Mesothelial cell of epicardium (in vitro differentiated cells): ENCODE measurements at regions not wholly inside any gene's neighbourhood (a gene's known extent, or its start where the extent isn't known, plus 50 kb on each side); places are given as distances from the start of the nearest gene placed in this dataset.
"Not testable (repeated sequence)": the region's sequence is repeated elsewhere in the genome, so short reads cannot be mapped to it uniquely, and the experiment has no call there.

Experiments
- DNase-seq, 2 experiments: peaks; one replicate each; pipeline ENCODE4 v3.0.0; 2021; ENCODE audit warnings: low spot score in 2 of 2; ENCODE audit not compliant: unreplicated experiment in 2 of 2
- H3K27ac Mint-ChIP-seq: 2 replicates; pipeline ENCODE4 v1.8.0; 2021; ENCODE audit warnings: mixed read lengths
- H3K27me3 Mint-ChIP-seq: 2 replicates; pipeline ENCODE4 v1.8.0; 2021; ENCODE audit warnings: low read depth, mixed read lengths
- H3K36me3 Mint-ChIP-seq: 2 replicates; pipeline ENCODE4 v1.8.0; 2021; ENCODE audit warnings: mixed read lengths
- H3K4me1 Mint-ChIP-seq: 2 replicates; pipeline ENCODE4 v1.8.0; 2021; ENCODE audit warnings: mixed read lengths
- H3K4me3 Mint-ChIP-seq: 2 replicates; pipeline ENCODE4 v1.8.0; 2021; ENCODE audit warnings: mild to moderate bottlenecking, moderate library complexity, mixed read lengths
- H3K9me3 Mint-ChIP-seq: 2 replicates; pipeline ENCODE4 v1.8.0; 2021; ENCODE audit warnings: mixed read lengths
- TF ChIP-seq, protein P1 (sequence below): fragments of 200-600 bp; sonication (generic); IDR thresholded peaks from one replicate; pipeline ENCODE4 v1.5.0; 2021; ENCODE audit warnings: antibody characterized with exemption; ENCODE audit not compliant: unreplicated experiment

GRCh38 chr2:34239511-34239910 lies 640.4 kb upstream of the FAM98A start:
- Mint-ChIP-seq H3K4me3 (no peak overlapping the region), H3K9me3 (peaks cover 14% of the 10 kb centered on the region), H3K36me3 (no peaks in the 10 kb centered on the region), H3K4me1 (no peaks in the 10 kb centered on the region), H3K27me3 (no peaks in the 10 kb centered on the region), H3K27ac (no peak overlapping the region)
- DNase-seq: no peak
- TF ChIP-seq, protein P1, sequence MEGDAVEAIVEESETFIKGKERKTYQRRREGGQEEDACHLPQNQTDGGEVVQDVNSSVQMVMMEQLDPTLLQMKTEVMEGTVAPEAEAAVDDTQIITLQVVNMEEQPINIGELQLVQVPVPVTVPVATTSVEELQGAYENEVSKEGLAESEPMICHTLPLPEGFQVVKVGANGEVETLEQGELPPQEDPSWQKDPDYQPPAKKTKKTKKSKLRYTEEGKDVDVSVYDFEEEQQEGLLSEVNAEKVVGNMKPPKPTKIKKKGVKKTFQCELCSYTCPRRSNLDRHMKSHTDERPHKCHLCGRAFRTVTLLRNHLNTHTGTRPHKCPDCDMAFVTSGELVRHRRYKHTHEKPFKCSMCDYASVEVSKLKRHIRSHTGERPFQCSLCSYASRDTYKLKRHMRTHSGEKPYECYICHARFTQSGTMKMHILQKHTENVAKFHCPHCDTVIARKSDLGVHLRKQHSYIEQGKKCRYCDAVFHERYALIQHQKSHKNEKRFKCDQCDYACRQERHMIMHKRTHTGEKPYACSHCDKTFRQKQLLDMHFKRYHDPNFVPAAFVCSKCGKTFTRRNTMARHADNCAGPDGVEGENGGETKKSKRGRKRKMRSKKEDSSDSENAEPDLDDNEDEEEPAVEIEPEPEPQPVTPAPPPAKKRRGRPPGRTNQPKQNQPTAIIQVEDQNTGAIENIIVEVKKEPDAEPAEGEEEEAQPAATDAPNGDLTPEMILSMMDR: no peak

- Mint-ChIP-seq H3K9me3 (peaks cover 14% of the 10 kb centered on the region), H3K4me3 (no peak overlapping the region), H3K27me3 (no peaks in the 10 kb centered on the region), H3K36me3 (no peaks in the 10 kb centered on the region), H3K27ac (no peak overlapping the region), H3K4me1 (peaks cover 2% of the 10 kb centered on the region)
- TF ChIP-seq, protein P1: no peak
- DNase-seq: no peak
These were observed 635.7 kb upstream of the FAM98A start for GRCh38 chr2:34234823-34235222.

GRCh38 chr2:34229998-34230397 lies 630.9 kb upstream of the FAM98A start:
- DNase-seq: no peak
- Mint-ChIP-seq H3K4me3 (no peak overlapping the region), H3K9me3 (no peaks in the 10 kb centered on the region), H3K27me3 (no peaks in the 10 kb centered on the region), H3K36me3 (no peaks in the 10 kb centered on the region), H3K27ac (no peak overlapping the region), H3K4me1 (peaks cover 2% of the 10 kb centered on the region)
- TF ChIP-seq, protein P1: no peak

GRCh38 chr2:34215174-34215573 lies 616.1 kb upstream of the FAM98A start:
- TF ChIP-seq, protein P1: no peak
- peaks cover 26% of the 10 kb centered on the region for H3K9me3 Mint-ChIP-seq
- H3K36me3 Mint-ChIP-seq: no peaks in the 10 kb centered on the region
- H3K4me3 Mint-ChIP-seq: no peak overlapping the region
- no peak overlapping the region for H3K27ac Mint-ChIP-seq
- DNase-seq: no peak
- H3K27me3 Mint-ChIP-seq: peaks cover 10% of the 10 kb centered on the region
- H3K4me1 Mint-ChIP-seq: no peaks in the 10 kb centered on the region

GRCh38 chr2:34210382-34210781 lies 611.3 kb upstream of the FAM98A start:
- H3K4me1 Mint-ChIP-seq, H3K4me3 Mint-ChIP-seq, H3K27me3 Mint-ChIP-seq, DNase-seq, H3K27ac Mint-ChIP-seq, H3K36me3 Mint-ChIP-seq: not testable (repeated sequence)
- H3K9me3 Mint-ChIP-seq: peaks cover 64% of the 10 kb centered on the region

DNA sequence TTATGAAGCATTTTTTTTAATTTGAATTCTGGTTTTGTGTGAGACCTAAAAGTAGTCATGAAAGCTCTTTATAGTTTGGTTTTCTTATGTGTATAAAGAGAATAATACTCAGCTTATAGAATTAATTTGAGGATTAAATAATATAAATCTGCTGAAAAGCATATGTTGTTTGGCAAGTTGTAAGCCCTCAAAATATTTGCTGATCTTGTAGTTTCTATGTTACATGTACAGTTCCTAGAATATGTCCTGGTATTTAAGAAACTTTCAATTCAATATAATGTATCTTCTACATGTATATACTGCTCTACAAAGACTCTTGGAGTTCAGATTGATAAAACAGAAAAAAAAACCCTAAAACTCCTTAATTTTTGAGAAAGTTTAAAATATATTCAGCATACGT lies 605.5 kb upstream of the FAM98A start:
- TF ChIP-seq, protein P1: no peak
- H3K4me1 Mint-ChIP-seq: no peaks in the 10 kb centered on the region
- H3K36me3 Mint-ChIP-seq: no peaks in the 10 kb centered on the region
- no peaks in the 10 kb centered on the region for H3K27me3 Mint-ChIP-seq
- H3K27ac Mint-ChIP-seq: no peak overlapping the region
- no peak for DNase-seq
- H3K9me3 Mint-ChIP-seq: peaks cover 32% of the 10 kb centered on the region
- no peak overlapping the region for H3K4me3 Mint-ChIP-seq
